Loucy (cell line): ENCODE measurements at regions not wholly inside any gene's neighbourhood (a gene's known extent, or its start where the extent isn't known, plus 50 kb on each side); places are given as distances from the start of the nearest gene placed in this dataset.
A peak's percentile ranks its signal among the peaks of the same experiment; 100 is the strongest.

Experiments used
- H2AFZ ChIP-seq: fragments of 200-600 bp; sonication (generic); 2 replicates; pipeline ENCODE4 v1.6.0; 2016; ENCODE audit warnings: antibody characterized with exemption, mild to moderate bottlenecking, low read length, moderate library complexity
- H3F3A ChIP-seq: fragments of 200-600 bp; 2 replicates; pipeline ENCODE4 v1.6.0; 2016; ENCODE audit warnings: antibody characterized with exemption, low read depth, mild to moderate bottlenecking
- H3K27me3 ChIP-seq: fragments of 200-600 bp; sonication (generic); 2 replicates; pipeline ENCODE4 v1.6.1; 2014; ENCODE audit warnings: low read length, mild to moderate bottlenecking; ENCODE audit not compliant: insufficient read depth, poor library complexity, severe bottlenecking
- H3K36me3 ChIP-seq: fragments of 200-600 bp; sonication (generic); 2 replicates; pipeline ENCODE4 v1.6.1; 2016; ENCODE audit warnings: low read length; ENCODE audit not compliant: insufficient read depth
- H3K4me1 ChIP-seq: fragments of 200-600 bp; sonication (generic); 2 replicates; pipeline ENCODE4 v1.5.1; 2014; ENCODE audit warnings: low read length, mild to moderate bottlenecking; ENCODE audit not compliant: insufficient read depth, poor library complexity, severe bottlenecking
- H3K4me2 ChIP-seq: fragments of 200-600 bp; sonication (generic); 2 replicates; pipeline ENCODE4 v1.6.0; 2014; ENCODE audit warnings: antibody characterized with exemption, low read length, low read depth, mild to moderate bottlenecking; ENCODE audit not compliant: poor library complexity, severe bottlenecking
- H3K4me3 ChIP-seq: fragments of 200-600 bp; sonication (generic); 2 replicates; pipeline ENCODE4 v1.5.1; 2014; ENCODE audit warnings: low read length, mild to moderate bottlenecking, mixed read lengths; ENCODE audit not compliant: poor library complexity, severe bottlenecking
- H3K79me2 ChIP-seq: fragments of 200-600 bp; sonication (generic); 2 replicates; pipeline ENCODE4 v1.6.1; 2014; ENCODE audit warnings: low read length; ENCODE audit not compliant: insufficient read depth
- H3K9ac ChIP-seq: fragments of 200-600 bp; sonication (generic); 2 replicates; pipeline ENCODE4 v1.6.0; 2014; ENCODE audit warnings: mild to moderate bottlenecking, low read depth, low read length, moderate library complexity; ENCODE audit not compliant: poor library complexity, severe bottlenecking
- H3K9me2 ChIP-seq: fragments of 200-600 bp; sonication (generic); replicated peaks from 2 replicates; pipeline ENCODE4 v1.6.1; 2016; ENCODE audit warnings: low read depth, low read length, mixed read lengths
- H3K9me3 ChIP-seq: fragments of 200-600 bp; sonication (generic); 2 replicates; pipeline ENCODE4 v1.6.1; 2014; ENCODE audit warnings: mild to moderate bottlenecking, antibody characterized with exemption, low read length, low read depth; ENCODE audit not compliant: insufficient read depth
- H4K20me1 ChIP-seq: fragments of 200-600 bp; sonication (generic); 2 replicates; pipeline ENCODE4 v1.6.0; 2014; ENCODE audit warnings: antibody characterized with exemption, low read length, mild to moderate bottlenecking; ENCODE audit not compliant: insufficient read depth, poor library complexity, severe bottlenecking
- EZH2phosphoT487 ChIP-seq: fragments of 200-600 bp; IDR thresholded peaks from 2 replicates; pipeline ENCODE4 v1.6.1; 2018; ENCODE audit warnings: antibody characterized with exemption, mild to moderate bottlenecking, moderate library complexity, borderline replicate concordance
- TF ChIP-seq, protein P1 (sequence below): fragments of 200-600 bp; sonication (generic); conservative IDR thresholded peaks from 2 replicates; pipeline ENCODE4 v1.5.1; 2014; ENCODE audit warnings: mild to moderate bottlenecking, antibody characterized with exemption, low read length

DNA sequence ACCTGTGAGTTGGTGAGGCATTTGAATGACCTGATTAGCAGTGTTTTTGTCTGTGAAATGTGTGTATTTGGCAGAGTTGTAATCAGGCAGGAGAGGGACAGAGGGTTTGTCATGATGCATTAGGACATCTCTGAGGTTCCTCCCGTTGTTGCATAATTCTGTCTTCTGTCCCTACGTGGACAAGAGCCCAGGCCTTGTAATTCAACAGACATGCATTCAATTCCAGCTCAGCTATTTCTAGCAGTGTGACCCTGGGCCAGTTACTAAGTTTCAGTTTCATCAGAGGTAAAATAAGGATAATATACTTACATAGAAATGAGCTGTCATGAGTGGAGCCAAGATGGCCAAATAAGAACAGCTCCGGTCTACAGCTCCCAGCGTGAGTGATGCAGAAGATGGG is 208.6 kb downstream of the SLC38A4 start:
- Histone ChIP-seq H4K20me1 (no peaks in the 10 kb centered on the region), H3K79me2 (no peaks in the 10 kb centered on the region), H3K9me3 (peaks cover 8% of the 10 kb centered on the region; the same call in 1 of the 2 replicates), H3K4me2 (no peak overlapping the region), H3K27me3 (no peaks in the 10 kb centered on the region), H2AFZ (no peak overlapping the region), H3K9me2 (no peaks in the 10 kb centered on the region), H3K36me3 (no peaks in the 10 kb centered on the region), H3K9ac (no peak overlapping the region), H3K4me3 (no peak overlapping the region), H3K4me1 (no peaks in the 10 kb centered on the region), H3F3A (no peaks in the 10 kb centered on the region)
- no peak for TF ChIP-seq EZH2phosphoT487
- TF ChIP-seq, protein P1, sequence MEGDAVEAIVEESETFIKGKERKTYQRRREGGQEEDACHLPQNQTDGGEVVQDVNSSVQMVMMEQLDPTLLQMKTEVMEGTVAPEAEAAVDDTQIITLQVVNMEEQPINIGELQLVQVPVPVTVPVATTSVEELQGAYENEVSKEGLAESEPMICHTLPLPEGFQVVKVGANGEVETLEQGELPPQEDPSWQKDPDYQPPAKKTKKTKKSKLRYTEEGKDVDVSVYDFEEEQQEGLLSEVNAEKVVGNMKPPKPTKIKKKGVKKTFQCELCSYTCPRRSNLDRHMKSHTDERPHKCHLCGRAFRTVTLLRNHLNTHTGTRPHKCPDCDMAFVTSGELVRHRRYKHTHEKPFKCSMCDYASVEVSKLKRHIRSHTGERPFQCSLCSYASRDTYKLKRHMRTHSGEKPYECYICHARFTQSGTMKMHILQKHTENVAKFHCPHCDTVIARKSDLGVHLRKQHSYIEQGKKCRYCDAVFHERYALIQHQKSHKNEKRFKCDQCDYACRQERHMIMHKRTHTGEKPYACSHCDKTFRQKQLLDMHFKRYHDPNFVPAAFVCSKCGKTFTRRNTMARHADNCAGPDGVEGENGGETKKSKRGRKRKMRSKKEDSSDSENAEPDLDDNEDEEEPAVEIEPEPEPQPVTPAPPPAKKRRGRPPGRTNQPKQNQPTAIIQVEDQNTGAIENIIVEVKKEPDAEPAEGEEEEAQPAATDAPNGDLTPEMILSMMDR, result no peak

DNA sequence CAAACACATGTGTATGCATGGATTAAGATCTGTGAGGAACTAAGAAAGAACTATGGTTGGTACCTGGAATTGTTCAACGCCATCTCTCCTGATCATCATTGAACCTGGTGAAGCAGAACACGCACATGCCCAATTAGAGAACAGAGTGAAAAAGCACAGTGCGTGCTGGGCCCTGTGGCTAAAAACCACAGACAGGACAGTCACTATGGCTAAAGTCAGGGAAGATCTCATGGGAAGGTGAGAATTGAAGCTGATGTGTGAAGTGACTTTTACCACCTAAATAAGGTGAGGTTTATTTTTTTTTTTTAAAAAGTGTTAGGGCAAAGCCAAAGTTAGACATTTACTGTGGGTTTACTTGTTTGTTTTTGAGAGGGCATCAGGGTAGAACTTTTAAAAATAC is 215.0 kb downstream of the SLC38A4 start:
- no peaks in the 10 kb centered on the region for H3F3A ChIP-seq
- no peak overlapping the region for H3K4me3 ChIP-seq
- H2AFZ ChIP-seq, result no peak overlapping the region
- no peaks in the 10 kb centered on the region for H3K36me3 ChIP-seq
- H3K4me2 ChIP-seq, result no peak overlapping the region
- peaks cover 21% of the 10 kb centered on the region for H3K4me1 ChIP-seq
- no peaks in the 10 kb centered on the region for H3K27me3 ChIP-seq
- TF ChIP-seq, protein P1, result no peak
- TF ChIP-seq EZH2phosphoT487, result no peak
- H4K20me1 ChIP-seq, result no peaks in the 10 kb centered on the region
- no peak overlapping the region for H3K9ac ChIP-seq
- peaks cover 5% of the 10 kb centered on the region; the same call in 1 of the 2 replicates for H3K9me3 ChIP-seq
- H3K9me2 ChIP-seq, result no peaks in the 10 kb centered on the region
- H3K79me2 ChIP-seq, result no peaks in the 10 kb centered on the region

- TF ChIP-seq EZH2phosphoT487, result no peak
- TF ChIP-seq, protein P1, result no peak
- Histone ChIP-seq H3K4me3 (peak overlapping the region; percentile 8), H3K9me2 (no peaks in the 10 kb centered on the region), H3K4me1 (peaks cover 21% of the 10 kb centered on the region), H2AFZ (no peak overlapping the region), H3K79me2 (no peaks in the 10 kb centered on the region), H3K36me3 (no peaks in the 10 kb centered on the region), H3K4me2 (peak overlapping the region; percentile 47), H3K9me3 (peaks cover 1% of the 10 kb centered on the region; the same call in 1 of the 2 replicates), H3K9ac (no peak overlapping the region), H4K20me1 (no peaks in the 10 kb centered on the region), H3F3A (no peaks in the 10 kb centered on the region), H3K27me3 (no peaks in the 10 kb centered on the region)
Observed at GRCh38 chr12:46609674-46610073, 216.1 kb downstream of the SLC38A4 start.
